Kidney epithelial cell (primary cell): ENCODE measurements at regions not wholly inside any gene's neighbourhood (a gene's known extent, or its start where the extent isn't known, plus 50 kb on each side); places are given as distances from the start of the nearest gene placed in this dataset.

Experiments used
- DNase-seq: peaks from one replicate; pipeline ENCODE4 v3.0.0-alpha.2; 2010; ENCODE audit warnings: low read depth
- H3K27me3 ChIP-seq: 2 replicates; pipeline ENCODE4 v1.6.0; 2011; ENCODE audit warnings: low read length; ENCODE audit not compliant: control insufficient read depth, insufficient read depth
- H3K36me3 ChIP-seq: 2 replicates; pipeline ENCODE4 v1.5.1; 2011; ENCODE audit warnings: low read length; ENCODE audit not compliant: control insufficient read depth, insufficient read depth
- H3K4me3 ChIP-seq: 2 replicates; pipeline ENCODE4 v1.5.1; 2011; ENCODE audit warnings: low read depth, mild to moderate bottlenecking, control low read depth, low read length
- TF ChIP-seq, protein P1 (sequence below): IDR thresholded peaks from 2 replicates; pipeline ENCODE4 v1.5.1; 2011; ENCODE audit warnings: mild to moderate bottlenecking, moderate library complexity, low read length, control low read depth, inconsistent platforms; ENCODE audit not compliant: insufficient read depth, poor library complexity, severe bottlenecking

DNA sequence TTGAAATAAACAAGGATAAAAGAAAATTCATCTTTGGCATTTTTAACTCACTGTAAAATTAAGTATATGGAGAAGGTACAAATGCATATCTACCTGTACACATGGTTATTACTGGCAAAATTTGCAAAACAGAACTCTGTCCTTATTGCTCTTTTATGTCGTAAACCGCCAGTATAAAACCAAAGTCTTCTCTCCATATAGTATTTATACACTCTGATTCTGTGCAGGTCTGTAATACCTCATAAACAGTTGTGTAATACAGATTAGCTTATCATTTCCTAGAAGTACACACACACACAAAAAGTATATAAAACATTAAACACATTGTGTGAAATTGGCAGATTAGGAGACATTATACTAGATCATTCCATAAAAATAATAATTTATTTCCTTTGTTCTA is 406.6 kb upstream of the ANO3 start:
- H3K4me3 ChIP-seq = no peak overlapping the region
- no peaks in the 10 kb centered on the region for H3K36me3 ChIP-seq
- no peaks in the 10 kb centered on the region for H3K27me3 ChIP-seq
- TF ChIP-seq, protein P1, sequence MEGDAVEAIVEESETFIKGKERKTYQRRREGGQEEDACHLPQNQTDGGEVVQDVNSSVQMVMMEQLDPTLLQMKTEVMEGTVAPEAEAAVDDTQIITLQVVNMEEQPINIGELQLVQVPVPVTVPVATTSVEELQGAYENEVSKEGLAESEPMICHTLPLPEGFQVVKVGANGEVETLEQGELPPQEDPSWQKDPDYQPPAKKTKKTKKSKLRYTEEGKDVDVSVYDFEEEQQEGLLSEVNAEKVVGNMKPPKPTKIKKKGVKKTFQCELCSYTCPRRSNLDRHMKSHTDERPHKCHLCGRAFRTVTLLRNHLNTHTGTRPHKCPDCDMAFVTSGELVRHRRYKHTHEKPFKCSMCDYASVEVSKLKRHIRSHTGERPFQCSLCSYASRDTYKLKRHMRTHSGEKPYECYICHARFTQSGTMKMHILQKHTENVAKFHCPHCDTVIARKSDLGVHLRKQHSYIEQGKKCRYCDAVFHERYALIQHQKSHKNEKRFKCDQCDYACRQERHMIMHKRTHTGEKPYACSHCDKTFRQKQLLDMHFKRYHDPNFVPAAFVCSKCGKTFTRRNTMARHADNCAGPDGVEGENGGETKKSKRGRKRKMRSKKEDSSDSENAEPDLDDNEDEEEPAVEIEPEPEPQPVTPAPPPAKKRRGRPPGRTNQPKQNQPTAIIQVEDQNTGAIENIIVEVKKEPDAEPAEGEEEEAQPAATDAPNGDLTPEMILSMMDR = no peak
- DNase-seq = no peak

DNA sequence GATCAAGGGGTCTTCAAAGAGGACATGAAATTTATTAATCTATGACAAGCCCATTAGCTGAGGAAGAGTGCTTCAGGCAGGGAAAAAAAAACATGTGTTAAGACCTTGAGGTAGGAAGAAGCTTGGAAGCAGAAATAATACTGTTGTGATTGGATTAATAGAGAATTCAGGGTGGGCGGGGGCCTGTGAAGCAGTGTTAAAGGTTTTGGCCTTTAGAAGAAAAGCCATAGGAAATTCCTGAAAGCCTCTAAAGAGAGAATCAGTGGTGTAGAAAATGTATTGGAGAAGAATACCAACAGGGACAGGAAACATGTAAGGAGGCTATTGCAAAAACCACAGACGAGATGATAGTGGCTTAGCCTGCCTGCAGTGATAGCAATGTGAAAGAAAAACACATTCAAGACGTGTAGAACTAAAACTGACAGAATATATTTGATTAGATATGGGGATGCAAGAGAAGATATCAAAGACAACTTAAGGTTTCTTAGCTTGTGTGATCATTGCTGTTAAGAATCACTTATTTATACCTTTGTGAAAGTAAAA is 404.4 kb upstream of the ANO3 start:
- H3K4me3 ChIP-seq = no peak overlapping the region
- no peaks in the 10 kb centered on the region for H3K36me3 ChIP-seq
- DNase-seq = no peak
- H3K27me3 ChIP-seq = no peaks in the 10 kb centered on the region
- TF ChIP-seq, protein P1 = no peak

DNA sequence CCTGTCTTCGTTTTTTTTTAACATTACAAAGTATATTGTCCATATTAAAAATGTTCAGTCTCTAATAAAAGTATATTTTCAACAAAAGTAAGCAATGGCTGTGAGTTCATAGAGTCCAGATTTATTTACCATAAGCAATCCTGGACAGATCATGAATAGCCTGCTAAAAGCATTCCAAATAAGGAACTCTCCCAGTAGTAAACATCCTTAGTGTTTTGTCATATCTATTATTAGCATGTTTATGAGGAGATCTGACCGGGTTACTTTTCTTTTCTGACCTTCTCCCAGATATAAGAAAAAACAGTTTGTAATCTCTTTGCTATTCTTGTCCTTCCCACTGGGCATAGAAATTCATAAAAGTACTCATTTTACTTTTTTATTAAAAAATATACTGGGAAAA is 403.9 kb upstream of the ANO3 start:
- no peaks in the 10 kb centered on the region for H3K36me3 ChIP-seq
- no peak for DNase-seq
- H3K27me3 ChIP-seq = no peaks in the 10 kb centered on the region
- H3K4me3 ChIP-seq = no peak overlapping the region
- TF ChIP-seq, protein P1 = no peak

DNA sequence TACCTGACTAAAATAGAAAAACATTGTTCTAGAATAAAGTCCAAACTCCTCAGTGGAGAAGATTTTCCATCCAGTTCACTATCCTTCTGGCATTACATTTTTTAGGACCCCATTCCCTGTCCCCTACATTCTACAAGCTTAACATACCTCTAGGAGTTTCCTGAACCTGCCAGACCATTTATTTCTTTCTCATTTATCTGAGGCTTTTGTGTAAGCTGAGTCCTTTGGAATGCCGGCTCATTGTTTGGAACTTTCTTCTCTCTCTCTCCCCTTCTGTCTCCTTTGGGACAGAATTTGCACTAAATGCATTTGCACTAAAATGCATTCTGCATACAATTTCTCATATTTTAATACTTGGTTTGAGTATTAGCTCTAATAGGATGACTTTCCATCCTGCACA is 393.0 kb upstream of the ANO3 start:
- no peak for DNase-seq

DNA sequence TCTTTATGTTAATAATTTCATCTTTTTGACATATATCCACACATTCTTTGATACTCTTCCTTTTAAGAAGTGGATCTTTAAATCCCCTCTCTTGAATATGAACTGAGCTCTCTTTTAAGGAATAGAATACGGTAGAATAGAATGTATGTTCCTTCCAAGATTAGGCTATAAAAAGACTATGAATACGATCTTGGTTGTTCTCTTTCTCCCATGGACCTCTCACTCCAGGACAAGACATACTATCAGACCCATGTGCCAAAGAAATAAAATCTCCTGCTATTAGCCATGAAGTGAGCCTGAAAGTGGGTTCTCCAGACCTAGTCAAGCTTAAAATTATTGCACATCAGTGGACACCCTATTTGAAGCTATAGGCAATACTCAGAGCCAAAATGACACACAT is 392.2 kb upstream of the ANO3 start:
- DNase-seq = no peak
- Histone ChIP-seq H3K36me3 (no peaks in the 10 kb centered on the region), H3K4me3 (no peak overlapping the region), H3K27me3 (no peaks in the 10 kb centered on the region)
- TF ChIP-seq, protein P1 = no peak

More for the DNA sequence above, 393.0 kb upstream of the ANO3 start:
- Histone ChIP-seq H3K4me3 (no peak overlapping the region), H3K36me3 (no peaks in the 10 kb centered on the region), H3K27me3 (no peaks in the 10 kb centered on the region)
- TF ChIP-seq, protein P1 = no peak

DNA sequence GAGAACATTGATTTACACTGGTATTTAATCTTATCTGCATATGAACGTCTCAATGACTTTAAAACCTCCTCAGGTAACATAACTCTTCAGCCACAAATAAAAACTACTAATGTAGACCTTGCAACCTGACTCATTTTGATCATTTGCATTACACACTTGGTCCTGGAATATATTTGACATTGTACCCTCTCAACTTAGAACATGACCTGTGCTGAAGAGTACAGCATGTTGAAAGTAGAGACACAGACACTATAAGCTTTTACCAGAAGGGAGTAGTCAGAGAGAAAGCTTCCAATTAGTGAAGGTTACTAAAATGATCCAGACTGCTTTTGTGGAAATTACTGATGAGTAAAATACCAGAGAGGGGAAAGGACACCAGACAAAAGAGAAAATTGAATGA is 390.6 kb upstream of the ANO3 start:
- no peak overlapping the region for H3K4me3 ChIP-seq

More for the DNA sequence above, 390.6 kb upstream of the ANO3 start:
- Histone ChIP-seq H3K36me3 (no peaks in the 10 kb centered on the region), H3K27me3 (no peaks in the 10 kb centered on the region)
- no peak for DNase-seq
- TF ChIP-seq, protein P1 = no peak
